ENCODE measurements at regions not wholly inside any gene's neighbourhood (a gene's known extent, or its start where the extent isn't known, plus 50 kb on each side); places are given as distances from the start of the nearest gene placed in this dataset.

DNA sequence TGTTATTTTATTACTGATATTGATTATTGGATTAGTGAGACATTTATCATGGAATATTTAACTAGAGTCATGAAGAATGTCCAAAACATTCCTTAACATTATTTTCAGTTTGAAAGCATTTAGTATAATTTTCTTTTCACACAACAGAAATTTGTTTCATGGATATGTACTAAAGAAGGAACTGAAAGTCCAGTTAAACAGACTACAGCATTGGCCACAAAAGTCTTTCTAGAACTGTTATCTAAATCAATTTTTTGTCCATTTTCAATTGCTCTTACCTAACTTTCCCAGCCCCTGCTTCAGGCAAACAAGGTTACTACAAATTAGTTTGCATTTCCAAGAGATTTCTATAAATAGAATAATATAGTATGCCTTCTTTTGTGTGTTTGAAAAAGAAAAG, 1018.0 kb upstream of the PCDH20 start:
- Histone ChIP-seq H3K36me3 (ENCODE audit: control insufficient read depth in 3 of 3, insufficient read depth in 2 of 3, low read depth in 1 of 3, low read length in 3 of 3) (no peaks in the 10 kb centered on the region), H3K27ac (ENCODE audit: low read depth in 1 of 3, low read length in 2 of 3) (no peak overlapping the region), H3K9me3 (ENCODE audit: control insufficient read depth in 2 of 2, insufficient read depth in 1 of 2, low read depth in 1 of 2, low read length in 1 of 2) (no peaks in the 10 kb centered on the region), H3K4me3 (ENCODE audit: low read depth in 1 of 3, low read length in 3 of 3) (no peak overlapping the region), H3K4me1 (ENCODE audit: control insufficient read depth in 3 of 3, insufficient read depth in 2 of 3, low read depth in 1 of 3, low read length in 2 of 3) (no peaks in the 10 kb centered on the region), H3K27me3 (ENCODE audit: control insufficient read depth in 3 of 3, insufficient read depth in 3 of 3, low read length in 3 of 3) (no peaks in the 10 kb centered on the region)
- DNase-seq (no peak), FAIRE-seq (no peak)

DNA sequence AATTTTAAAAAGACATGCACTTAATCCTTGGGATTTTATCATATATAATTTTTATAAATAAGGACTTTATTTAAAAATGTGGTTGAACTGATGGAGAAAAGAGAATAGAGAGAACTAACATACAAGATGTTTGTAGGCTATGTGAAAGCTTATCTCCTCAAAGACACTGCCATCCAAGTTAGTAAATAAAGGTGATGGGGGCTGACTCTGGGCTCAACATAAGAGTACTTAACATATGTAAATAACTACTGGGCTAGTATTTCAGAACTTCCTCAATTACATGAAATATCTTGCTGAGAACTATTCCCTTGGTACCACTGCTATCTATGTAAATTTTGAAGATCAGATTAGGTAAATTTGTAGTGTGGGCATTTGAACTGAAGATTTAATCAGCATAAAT, 1017.3 kb upstream of the PCDH20 start:
- Histone ChIP-seq H3K4me3 (ENCODE audit: low read depth in 1 of 3, low read length in 3 of 3) (no peak overlapping the region), H3K27me3 (ENCODE audit: control insufficient read depth in 3 of 3, insufficient read depth in 3 of 3, low read length in 3 of 3) (no peaks in the 10 kb centered on the region), H3K9me3 (ENCODE audit: control insufficient read depth in 2 of 2, insufficient read depth in 1 of 2, low read depth in 1 of 2, low read length in 1 of 2) (no peaks in the 10 kb centered on the region), H3K4me1 (ENCODE audit: control insufficient read depth in 3 of 3, insufficient read depth in 2 of 3, low read depth in 1 of 3, low read length in 2 of 3) (no peaks in the 10 kb centered on the region), H3K27ac (ENCODE audit: low read depth in 1 of 3, low read length in 2 of 3) (no peak overlapping the region), H3K36me3 (ENCODE audit: control insufficient read depth in 3 of 3, insufficient read depth in 2 of 3, low read depth in 1 of 3, low read length in 3 of 3) (no peaks in the 10 kb centered on the region)
- no peak for DNase-seq
- no peak for FAIRE-seq

DNA sequence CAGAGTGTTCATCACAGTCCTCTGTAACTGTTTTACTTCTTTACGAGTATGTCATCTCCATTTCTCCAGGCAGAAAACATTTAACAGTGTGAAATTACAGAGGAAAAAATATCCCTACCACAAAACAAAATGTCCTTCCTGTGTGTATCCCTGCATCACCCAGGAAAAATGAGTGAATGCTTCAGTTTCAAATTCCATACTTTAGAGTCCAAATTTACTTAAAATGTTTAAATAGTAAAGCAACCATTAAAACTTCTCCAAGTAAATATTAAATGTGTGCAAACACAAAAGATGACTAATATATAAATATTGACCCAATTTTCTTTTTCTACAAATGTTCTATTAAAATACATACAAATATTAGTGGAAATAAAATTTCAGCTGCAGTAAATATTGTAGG, 1016.6 kb upstream of the PCDH20 start:
- Histone ChIP-seq H3K27ac (ENCODE audit: low read depth in 1 of 3, low read length in 2 of 3) (no peak overlapping the region), H3K27me3 (ENCODE audit: control insufficient read depth in 3 of 3, insufficient read depth in 3 of 3, low read length in 3 of 3) (no peaks in the 10 kb centered on the region), H3K9me3 (ENCODE audit: control insufficient read depth in 2 of 2, insufficient read depth in 1 of 2, low read depth in 1 of 2, low read length in 1 of 2) (no peaks in the 10 kb centered on the region), H3K4me3 (ENCODE audit: low read depth in 1 of 3, low read length in 3 of 3) (no peak overlapping the region), H3K36me3 (ENCODE audit: control insufficient read depth in 3 of 3, insufficient read depth in 2 of 3, low read depth in 1 of 3, low read length in 3 of 3) (no peaks in the 10 kb centered on the region), H3K4me1 (ENCODE audit: control insufficient read depth in 3 of 3, insufficient read depth in 2 of 3, low read depth in 1 of 3, low read length in 2 of 3) (no peaks in the 10 kb centered on the region)
- FAIRE-seq, result no peak
- WGBS, 3 donors, result 67 to 74% (median 71%) methylated on average over 1 of the region's 1 CpG
- no peak for DNase-seq

DNA sequence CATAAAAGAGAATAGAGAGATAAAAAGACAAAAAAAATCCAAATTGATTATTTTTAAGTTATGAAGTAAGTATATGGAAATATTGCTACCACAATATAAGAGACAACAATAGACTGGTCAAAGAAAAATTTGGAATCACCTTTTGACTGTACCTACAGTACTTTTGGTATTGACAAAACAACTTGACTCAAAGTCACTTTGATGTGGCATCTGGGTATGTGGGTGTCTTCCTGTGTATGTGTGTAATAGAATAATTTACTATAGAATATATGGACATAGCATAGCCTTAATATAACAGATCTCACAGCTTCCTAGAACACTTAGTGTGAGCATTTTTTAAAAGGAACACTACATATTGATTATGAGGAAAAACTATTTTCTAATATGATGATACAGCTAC, 1016.2 kb upstream of the PCDH20 start:
- Histone ChIP-seq H3K36me3 (ENCODE audit: control insufficient read depth in 3 of 3, insufficient read depth in 2 of 3, low read depth in 1 of 3, low read length in 3 of 3) (no peaks in the 10 kb centered on the region), H3K27me3 (ENCODE audit: control insufficient read depth in 3 of 3, insufficient read depth in 3 of 3, low read length in 3 of 3) (no peaks in the 10 kb centered on the region), H3K27ac (ENCODE audit: low read depth in 1 of 3, low read length in 2 of 3) (no peak overlapping the region), H3K9me3 (ENCODE audit: control insufficient read depth in 2 of 2, insufficient read depth in 1 of 2, low read depth in 1 of 2, low read length in 1 of 2) (no peaks in the 10 kb centered on the region), H3K4me1 (ENCODE audit: control insufficient read depth in 3 of 3, insufficient read depth in 2 of 3, low read depth in 1 of 3, low read length in 2 of 3) (no peaks in the 10 kb centered on the region), H3K4me3 (ENCODE audit: low read depth in 1 of 3, low read length in 3 of 3) (no peak overlapping the region)
- no peak for DNase-seq
- no peak for FAIRE-seq

DNA sequence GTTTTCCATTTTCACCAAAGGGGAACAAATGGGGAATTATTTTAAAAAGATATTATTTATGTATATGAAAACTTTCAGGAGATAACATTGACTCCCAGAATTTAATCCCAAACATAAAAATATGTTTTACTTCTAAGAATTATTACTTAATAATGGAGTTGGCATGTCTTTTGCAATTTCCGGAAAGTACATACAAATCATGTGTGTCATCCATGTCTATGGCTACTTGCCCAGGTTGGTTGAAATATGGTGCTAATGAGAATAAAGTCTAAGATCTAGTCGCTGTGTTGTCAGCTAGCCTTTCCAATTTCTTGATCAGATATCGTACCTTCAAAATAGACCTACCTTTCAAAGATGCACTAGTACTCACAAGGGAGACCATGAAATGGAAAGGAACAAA, 1003.2 kb upstream of the PCDH20 start:
- Histone ChIP-seq H3K4me3 (ENCODE audit: low read depth in 1 of 3, low read length in 3 of 3) (no peak overlapping the region), H3K27me3 (ENCODE audit: control insufficient read depth in 3 of 3, insufficient read depth in 3 of 3, low read length in 3 of 3) (no peaks in the 10 kb centered on the region), H3K4me1 (ENCODE audit: control insufficient read depth in 3 of 3, insufficient read depth in 2 of 3, low read depth in 1 of 3, low read length in 2 of 3) (no peaks in the 10 kb centered on the region), H3K27ac (ENCODE audit: low read depth in 1 of 3, low read length in 2 of 3) (no peak overlapping the region), H3K36me3 (ENCODE audit: control insufficient read depth in 3 of 3, insufficient read depth in 2 of 3, low read depth in 1 of 3, low read length in 3 of 3) (no peaks in the 10 kb centered on the region), H3K9me3 (ENCODE audit: control insufficient read depth in 2 of 2, insufficient read depth in 1 of 2, low read depth in 1 of 2, low read length in 1 of 2) (no peaks in the 10 kb centered on the region)
- 76 to 80% (median 78%) methylated on average over 3 of the region's 3 CpGs for WGBS, 3 donors
- no peak for DNase-seq
- FAIRE-seq, result no peak

DNA sequence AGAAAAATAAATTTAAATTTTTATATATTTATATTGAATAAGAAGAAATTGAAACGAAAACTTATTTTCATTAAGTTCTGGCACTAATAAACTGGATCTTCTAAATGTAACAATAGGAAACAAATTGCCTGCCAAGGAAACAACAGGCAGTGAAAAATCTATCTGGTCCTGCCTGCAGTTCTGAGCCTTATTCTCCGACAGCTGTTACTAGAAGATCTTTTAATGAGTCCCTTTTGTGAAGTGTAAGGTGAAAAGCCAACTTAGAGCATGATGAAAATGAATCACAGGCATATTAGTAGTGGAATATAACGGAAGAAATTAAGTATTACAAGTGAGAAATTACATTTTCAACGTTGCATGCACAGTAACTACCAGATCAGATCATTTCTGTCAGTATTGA, 1002.7 kb upstream of the PCDH20 start:
- no peak overlapping the region for H3K27ac ChIP-seq (ENCODE audit: low read depth in 1 of 3, low read length in 2 of 3)
- H3K9me3 ChIP-seq (ENCODE audit: control insufficient read depth in 2 of 2, insufficient read depth in 1 of 2, low read depth in 1 of 2, low read length in 1 of 2), result no peaks in the 10 kb centered on the region
- FAIRE-seq (no peak), DNase-seq (no peak)
- no peak overlapping the region for H3K4me3 ChIP-seq (ENCODE audit: low read depth in 1 of 3, low read length in 3 of 3)
- WGBS, 3 donors, result 60 to 69% (median 63%) methylated on average over 4 of the region's 4 CpGs
- H3K27me3 ChIP-seq (ENCODE audit: control insufficient read depth in 3 of 3, insufficient read depth in 3 of 3, low read length in 3 of 3), result no peaks in the 10 kb centered on the region
- no peaks in the 10 kb centered on the region for H3K4me1 ChIP-seq (ENCODE audit: control insufficient read depth in 3 of 3, insufficient read depth in 2 of 3, low read depth in 1 of 3, low read length in 2 of 3)
- H3K36me3 ChIP-seq (ENCODE audit: control insufficient read depth in 3 of 3, insufficient read depth in 2 of 3, low read depth in 1 of 3, low read length in 3 of 3), result no peaks in the 10 kb centered on the region

DNA sequence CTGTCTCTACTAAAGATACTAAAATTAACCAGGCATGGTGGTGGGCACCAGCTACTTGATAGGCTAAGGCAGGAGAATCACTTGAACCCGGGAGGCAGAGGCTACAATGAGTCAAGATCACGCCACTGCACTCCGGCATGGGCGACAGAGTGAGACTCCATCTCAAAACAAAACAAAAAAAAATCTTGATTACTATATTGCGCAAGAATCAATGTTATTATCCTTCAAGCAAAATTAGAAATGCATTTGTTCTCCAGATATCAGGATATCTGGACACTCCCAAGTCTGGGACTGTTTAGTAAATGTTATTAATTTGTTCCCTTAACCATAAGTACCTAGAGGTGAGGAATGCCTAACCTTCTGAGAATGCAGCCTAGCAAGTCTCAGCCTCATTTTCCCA, 992.2 kb upstream of the PCDH20 start:
- no peaks in the 10 kb centered on the region for H3K4me1 ChIP-seq (ENCODE audit: control insufficient read depth in 3 of 3, insufficient read depth in 2 of 3, low read depth in 1 of 3, low read length in 2 of 3)
- H3K4me3 ChIP-seq (ENCODE audit: low read depth in 1 of 3, low read length in 3 of 3), result no peak overlapping the region
- 82 to 93% (median 90%) methylated on average over 5 of the region's 5 CpGs for WGBS, 3 donors
- DNase-seq (no peak), FAIRE-seq (no peak)
- H3K27ac ChIP-seq (ENCODE audit: low read depth in 1 of 3, low read length in 2 of 3), result no peak overlapping the region
- no peaks in the 10 kb centered on the region for H3K27me3 ChIP-seq (ENCODE audit: control insufficient read depth in 3 of 3, insufficient read depth in 3 of 3, low read length in 3 of 3)
- H3K9me3 ChIP-seq (ENCODE audit: control insufficient read depth in 2 of 2, insufficient read depth in 1 of 2, low read depth in 1 of 2, low read length in 1 of 2), result no peaks in the 10 kb centered on the region
- H3K36me3 ChIP-seq (ENCODE audit: control insufficient read depth in 3 of 3, insufficient read depth in 2 of 3, low read depth in 1 of 3, low read length in 3 of 3), result no peaks in the 10 kb centered on the region

DNA sequence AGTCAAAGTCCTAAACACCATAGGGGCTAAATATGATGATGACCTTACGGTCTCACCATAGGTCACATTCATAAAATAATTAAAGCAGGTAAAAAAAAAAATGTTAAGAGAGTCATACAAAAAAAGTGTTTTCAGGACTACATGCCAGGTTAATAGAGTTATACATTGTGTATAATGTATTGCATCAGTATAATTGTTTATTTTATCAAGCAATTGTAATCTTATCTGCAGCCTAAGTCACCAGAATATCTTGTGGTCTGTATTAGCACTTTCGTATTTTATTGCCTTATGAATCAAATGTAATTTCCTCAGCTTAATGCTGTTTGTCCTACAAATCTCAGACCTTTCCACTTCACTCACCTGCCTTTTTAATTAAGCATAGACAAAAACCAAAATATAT, 972.9 kb upstream of the PCDH20 start:
- Histone ChIP-seq H3K27ac (ENCODE audit: low read depth in 1 of 3, low read length in 2 of 3) (no peak overlapping the region), H3K36me3 (ENCODE audit: control insufficient read depth in 3 of 3, insufficient read depth in 2 of 3, low read depth in 1 of 3, low read length in 3 of 3) (no peaks in the 10 kb centered on the region), H3K4me1 (ENCODE audit: control insufficient read depth in 3 of 3, insufficient read depth in 2 of 3, low read depth in 1 of 3, low read length in 2 of 3) (no peaks in the 10 kb centered on the region), H3K4me3 (ENCODE audit: low read depth in 1 of 3, low read length in 3 of 3) (no peak overlapping the region), H3K27me3 (ENCODE audit: control insufficient read depth in 3 of 3, insufficient read depth in 3 of 3, low read length in 3 of 3) (no peaks in the 10 kb centered on the region), H3K9me3 (ENCODE audit: control insufficient read depth in 2 of 2, insufficient read depth in 1 of 2, low read depth in 1 of 2, low read length in 1 of 2) (no peaks in the 10 kb centered on the region)
- 20 to 59% (median 39%) methylated on average over 2 of the region's 2 CpGs for WGBS, 3 donors
- no peak for FAIRE-seq
- no peak for DNase-seq

DNA sequence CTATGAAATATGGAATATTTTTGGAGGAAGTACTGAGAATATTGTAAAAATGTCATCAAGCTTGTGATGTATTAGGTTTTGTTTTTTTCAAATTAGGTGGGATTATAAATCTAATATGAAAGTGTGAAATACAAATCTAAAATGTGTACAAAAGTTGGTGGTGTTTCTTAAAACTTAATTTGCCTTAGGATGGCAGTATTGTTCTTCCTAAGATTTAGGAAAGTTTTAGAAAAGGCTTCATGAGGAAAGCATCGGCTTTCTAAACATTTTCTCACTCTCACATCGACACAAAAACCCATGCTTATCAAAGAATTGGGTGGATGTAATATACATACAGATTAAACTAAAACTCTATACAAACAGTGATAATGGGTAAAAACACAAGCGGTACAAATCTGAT, 972.0 kb upstream of the PCDH20 start:
- FAIRE-seq (no peak), DNase-seq (no peak)
- H3K4me3 ChIP-seq (ENCODE audit: low read depth in 1 of 3, low read length in 3 of 3), result no peak overlapping the region
- H3K9me3 ChIP-seq (ENCODE audit: control insufficient read depth in 2 of 2, insufficient read depth in 1 of 2, low read depth in 1 of 2, low read length in 1 of 2), result no peaks in the 10 kb centered on the region
- no peaks in the 10 kb centered on the region for H3K36me3 ChIP-seq (ENCODE audit: control insufficient read depth in 3 of 3, insufficient read depth in 2 of 3, low read depth in 1 of 3, low read length in 3 of 3)
- H3K27me3 ChIP-seq (ENCODE audit: control insufficient read depth in 3 of 3, insufficient read depth in 3 of 3, low read length in 3 of 3), result no peaks in the 10 kb centered on the region
- no peak overlapping the region for H3K27ac ChIP-seq (ENCODE audit: low read depth in 1 of 3, low read length in 2 of 3)
- H3K4me1 ChIP-seq (ENCODE audit: control insufficient read depth in 3 of 3, insufficient read depth in 2 of 3, low read depth in 1 of 3, low read length in 2 of 3), result no peaks in the 10 kb centered on the region
- WGBS, 3 donors, result 15 to 33% (median 18%) methylated on average over 3 of the region's 3 CpGs
